ENCODE measurements at regions not wholly inside any gene's neighbourhood (a gene's known extent, or its start where the extent isn't known, plus 50 kb on each side); places are given as distances from the start of the nearest gene placed in this dataset.

DNA sequence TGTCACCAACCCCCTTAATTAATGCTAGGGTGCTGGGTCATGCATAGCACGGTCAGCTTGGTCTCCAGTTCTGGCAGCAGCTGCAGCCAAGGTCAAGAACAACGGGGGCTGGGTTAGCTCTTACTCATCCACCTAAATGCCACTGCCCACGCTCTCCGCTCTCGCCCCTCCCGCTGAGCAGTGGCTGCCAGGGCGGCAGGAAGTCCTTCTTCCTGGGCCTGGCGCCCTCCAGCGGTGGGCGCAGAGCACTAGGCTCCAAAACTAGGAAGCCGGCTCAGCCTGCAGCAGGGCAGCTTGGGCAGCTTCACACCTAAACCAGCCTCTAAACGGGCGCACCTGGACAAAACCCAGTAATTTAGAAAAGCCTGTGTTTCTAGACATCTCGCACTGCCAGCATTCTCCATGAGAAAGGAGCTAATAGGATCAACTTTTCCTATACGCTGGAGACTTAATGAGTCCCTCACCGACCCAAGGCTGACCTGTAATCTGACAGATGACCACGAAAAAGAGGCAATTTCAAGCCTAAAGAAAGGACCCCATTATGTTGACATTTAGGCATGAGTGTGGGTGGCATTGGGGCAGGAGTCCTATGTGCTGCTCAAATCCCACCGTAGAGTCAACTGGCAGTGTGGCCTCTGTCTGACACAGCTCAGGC is 78.4 kb upstream of the LRRN2 start:
- Mint-ChIP-seq H3K9me3 (no peaks in the 10 kb centered on the region), H3K27ac (no peak overlapping the region), H3K4me3 (peak overlapping the region in 5 of 7 donors; percentile 3 to 30 (median 8)), H3K4me1 (peaks cover 2 to 8% (median 7%) of the 10 kb centered on the region in 3 donors), H3K27me3 (peaks cover 33 to 57% of the 10 kb centered on the region in 2 donors), H3K36me3 (no peaks in the 10 kb centered on the region)
- POLR2A ChIA-PET, result no interaction called here
- H3K9me3 ChIP-seq (ENCODE audit: low read length), result no peaks in the 10 kb centered on the region
- peaks cover 9% of the 10 kb centered on the region for H3K4me1 ChIP-seq (ENCODE audit: insufficient read depth, low read length)
- CTCF ChIA-PET, result interaction anchor here (0.8 to 2.2 kb wide), 14 partner anchors 9 to 480 kb away, joined by 3 to 19 read pairs (median 4); no protein-coding TSS in a partner anchor
- no peaks in the 10 kb centered on the region for H3K36me3 ChIP-seq (ENCODE audit: insufficient read depth, low read length)
- H3K4me3 ChIP-seq (ENCODE audit: low read length), result peak overlapping the region; percentile 10
- no peak overlapping the region for H3K27ac ChIP-seq (ENCODE audit: low read depth, low read length)
- peaks cover 6% of the 10 kb centered on the region for H3K27me3 ChIP-seq (ENCODE audit: insufficient read depth, low read length, poor library complexity, severe bottlenecking)
- peak; percentile 14 to 66 (median 51) for DNase-seq

DNA sequence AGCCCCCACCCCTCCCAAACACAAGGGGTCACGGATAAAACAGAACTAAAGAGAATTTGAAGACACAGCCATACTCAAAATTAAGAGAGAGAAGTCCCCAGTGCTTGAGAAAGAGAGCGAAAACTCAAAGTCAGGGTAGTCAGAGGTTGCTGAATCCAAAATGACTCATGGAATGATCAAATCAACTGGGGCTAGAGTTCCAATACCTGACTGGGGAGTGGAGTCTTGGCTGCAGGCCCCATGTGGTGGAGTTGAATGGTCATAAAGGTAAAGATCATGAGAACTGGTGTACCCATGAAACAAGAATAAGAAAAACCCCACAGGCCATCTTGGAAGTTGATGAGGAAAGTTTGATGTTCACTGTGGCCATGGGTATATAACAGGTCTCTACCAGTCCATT is 84.5 kb upstream of the LRRN2 start:
- Mint-ChIP-seq H3K4me1 (no peaks in the 10 kb centered on the region), H3K27me3 (peaks cover 26 to 74% of the 10 kb centered on the region in 2 donors), H3K9me3 (no peaks in the 10 kb centered on the region), H3K4me3 (no peak overlapping the region), H3K36me3 (no peaks in the 10 kb centered on the region), H3K27ac (no peak overlapping the region)
- Histone ChIP-seq H3K4me1 (ENCODE audit: insufficient read depth, low read length) (no peaks in the 10 kb centered on the region), H3K36me3 (ENCODE audit: insufficient read depth, low read length) (no peaks in the 10 kb centered on the region), H3K27ac (ENCODE audit: low read depth, low read length) (no peak overlapping the region), H3K4me3 (ENCODE audit: low read length) (no peak overlapping the region), H3K9me3 (ENCODE audit: low read length) (no peaks in the 10 kb centered on the region), H3K27me3 (ENCODE audit: insufficient read depth, low read length, poor library complexity, severe bottlenecking) (peaks cover 6% of the 10 kb centered on the region)
- DNase-seq, result no peak
- ChIA-PET CTCF (no interaction called here), POLR2A (no interaction called here)

DNA sequence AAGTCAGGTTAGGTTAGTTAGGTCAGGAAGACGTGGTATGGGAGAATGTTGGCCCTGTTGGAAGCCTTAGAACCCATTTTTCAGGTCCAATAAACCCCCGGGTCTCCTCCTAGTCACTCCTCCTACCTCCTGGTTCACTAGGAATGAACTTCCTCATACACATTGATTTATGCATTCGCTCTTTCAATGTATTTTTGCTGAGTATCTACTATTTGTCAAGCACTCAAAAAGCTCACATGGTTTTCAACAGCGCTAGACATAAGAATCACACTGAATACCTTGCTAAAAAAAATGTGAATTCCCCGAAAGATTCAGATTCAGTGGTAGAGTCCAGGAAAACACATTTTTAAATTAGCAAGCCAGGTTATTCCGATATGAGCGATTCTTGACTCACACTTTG is 85.8 kb upstream of the LRRN2 start:
- Histone ChIP-seq H3K36me3 (ENCODE audit: insufficient read depth, low read length) (no peaks in the 10 kb centered on the region), H3K9me3 (ENCODE audit: low read length) (no peaks in the 10 kb centered on the region), H3K27ac (ENCODE audit: low read depth, low read length) (no peak overlapping the region), H3K4me3 (ENCODE audit: low read length) (no peak overlapping the region), H3K4me1 (ENCODE audit: insufficient read depth, low read length) (no peaks in the 10 kb centered on the region), H3K27me3 (ENCODE audit: insufficient read depth, low read length, poor library complexity, severe bottlenecking) (peaks cover 6% of the 10 kb centered on the region)
- ChIA-PET CTCF (interaction anchor here (2.7 kb wide), 1 partner anchor 8 kb away, joined by 6 read pairs; no protein-coding TSS in a partner anchor), POLR2A (no interaction called here)
- Mint-ChIP-seq H3K27ac (no peak overlapping the region), H3K4me1 (no peaks in the 10 kb centered on the region), H3K4me3 (no peak overlapping the region), H3K27me3 (peaks cover 16 to 70% of the 10 kb centered on the region in 2 donors), H3K36me3 (no peaks in the 10 kb centered on the region), H3K9me3 (no peaks in the 10 kb centered on the region)
- no peak for DNase-seq

DNA sequence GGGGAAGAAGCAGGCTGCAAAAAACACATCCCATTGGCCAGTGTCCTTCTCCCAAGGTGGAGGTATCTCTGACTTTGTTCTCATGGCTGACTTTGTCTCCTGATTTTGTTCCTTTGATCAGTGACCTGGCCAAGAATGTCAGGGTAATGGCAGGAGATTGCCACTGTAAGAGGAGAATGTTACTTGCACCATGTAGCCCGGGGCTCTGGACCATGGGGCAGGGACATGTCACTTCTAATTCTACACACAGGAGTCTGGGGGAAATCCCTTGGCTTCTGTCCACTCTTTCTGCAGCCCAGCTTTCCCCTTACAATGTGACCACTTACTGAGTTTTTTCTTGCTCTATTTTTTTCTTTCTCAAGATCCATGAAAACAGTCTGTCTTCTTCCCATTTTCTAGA is 87.7 kb upstream of the LRRN2 start:
- Histone ChIP-seq H3K4me3 (ENCODE audit: low read length) (no peak overlapping the region), H3K9me3 (ENCODE audit: low read length) (no peaks in the 10 kb centered on the region), H3K4me1 (ENCODE audit: insufficient read depth, low read length) (no peaks in the 10 kb centered on the region), H3K27ac (ENCODE audit: low read depth, low read length) (no peak overlapping the region), H3K36me3 (ENCODE audit: insufficient read depth, low read length) (no peaks in the 10 kb centered on the region), H3K27me3 (ENCODE audit: insufficient read depth, low read length, poor library complexity, severe bottlenecking) (peaks cover 1% of the 10 kb centered on the region)
- CTCF ChIA-PET, result interaction anchor here (1.2 to 2.7 kb wide), 2 partner anchors 10 to 33 kb away, joined by 3 to 6 read pairs; no protein-coding TSS in a partner anchor
- POLR2A ChIA-PET, result no interaction called here
- H3K4me3 Mint-ChIP-seq, result no peak overlapping the region
- H3K27me3 Mint-ChIP-seq, result peaks cover 10 to 56% of the 10 kb centered on the region in 2 donors
- DNase-seq, result no peak
- no peaks in the 10 kb centered on the region for H3K9me3 Mint-ChIP-seq
- H3K4me1 Mint-ChIP-seq, result no peaks in the 10 kb centered on the region
- H3K36me3 Mint-ChIP-seq, result no peaks in the 10 kb centered on the region
- H3K27ac Mint-ChIP-seq, result no peak overlapping the region

DNA sequence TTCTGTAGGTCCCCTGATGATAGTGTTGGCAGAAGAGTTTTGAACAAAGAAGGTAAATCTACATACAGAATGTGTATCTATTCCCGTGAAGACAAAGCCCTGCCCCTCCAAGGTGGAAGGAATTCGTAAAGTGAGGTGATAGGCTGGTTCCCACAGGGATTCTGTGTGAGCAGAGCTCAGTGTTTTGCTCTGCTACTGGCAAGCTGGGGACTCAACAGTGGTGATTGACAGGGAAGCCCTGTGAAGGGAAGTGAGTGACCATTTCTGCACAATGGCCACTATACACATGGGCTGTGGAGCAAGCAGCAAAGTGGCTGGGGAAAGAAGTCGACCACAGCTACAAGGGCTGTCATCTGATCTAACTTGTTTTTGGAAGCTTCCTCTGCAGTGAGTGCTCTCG is 90.0 kb upstream of the LRRN2 start:
- no peaks in the 10 kb centered on the region for H3K9me3 Mint-ChIP-seq
- Histone ChIP-seq H3K36me3 (ENCODE audit: insufficient read depth, low read length) (no peaks in the 10 kb centered on the region), H3K9me3 (ENCODE audit: low read length) (no peaks in the 10 kb centered on the region), H3K27me3 (ENCODE audit: insufficient read depth, low read length, poor library complexity, severe bottlenecking) (no peaks in the 10 kb centered on the region), H3K4me3 (ENCODE audit: low read length) (no peak overlapping the region), H3K4me1 (ENCODE audit: insufficient read depth, low read length) (no peaks in the 10 kb centered on the region), H3K27ac (ENCODE audit: low read depth, low read length) (no peak overlapping the region)
- no peak for DNase-seq
- ChIA-PET POLR2A (no interaction called here), CTCF (interaction anchor here (1.7 kb wide), 1 partner anchor 31 kb away, joined by 4 read pairs; no protein-coding TSS in a partner anchor)
- no peak overlapping the region for H3K27ac Mint-ChIP-seq
- peaks cover 6 to 46% of the 10 kb centered on the region in 2 donors for H3K27me3 Mint-ChIP-seq
- no peaks in the 10 kb centered on the region for H3K4me1 Mint-ChIP-seq
- H3K4me3 Mint-ChIP-seq, result no peak overlapping the region
- no peaks in the 10 kb centered on the region for H3K36me3 Mint-ChIP-seq

DNA sequence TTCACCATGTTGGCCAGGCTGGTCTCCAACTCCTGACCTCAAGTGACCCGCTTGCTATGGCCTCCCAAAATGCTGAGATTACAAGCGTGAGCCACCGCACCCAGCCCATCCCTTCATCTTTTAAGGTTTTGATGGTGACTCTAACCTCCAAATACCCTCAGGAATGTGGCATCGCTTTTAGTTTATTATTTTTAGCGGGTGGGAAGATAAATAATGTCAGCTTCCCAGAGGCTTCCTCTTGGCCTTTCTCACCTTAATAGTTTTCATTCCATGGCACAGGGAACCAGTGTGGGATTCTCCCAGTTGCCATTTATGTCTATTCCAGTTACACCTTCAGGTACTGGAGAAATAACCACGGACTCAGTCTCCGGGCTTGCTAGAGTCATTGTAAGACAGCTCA is 92.1 kb upstream of the LRRN2 start:
- H3K27me3 Mint-ChIP-seq, result peaks cover 0 to 46% of the 10 kb centered on the region in 2 donors

DNA sequence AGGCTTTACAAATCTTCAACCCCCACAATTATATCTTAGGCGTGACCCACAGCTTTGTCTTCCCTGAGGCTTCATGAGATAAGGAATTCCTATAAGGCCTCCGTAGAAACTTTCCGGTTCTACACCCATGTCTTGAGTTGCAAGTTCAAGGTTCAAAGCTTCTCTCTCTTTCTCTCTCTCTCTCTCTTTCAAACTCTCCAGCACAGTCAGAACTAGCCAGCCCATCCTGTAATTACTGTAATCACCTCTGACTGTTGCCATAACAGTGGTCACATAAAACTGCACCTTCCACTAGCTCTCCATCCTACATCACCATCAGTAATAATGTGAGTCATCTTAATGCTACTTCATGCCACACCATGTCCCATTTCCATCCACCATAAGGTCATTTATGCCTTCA is 90.0 kb upstream of the NFASC start:
- H3K27ac Mint-ChIP-seq, result no peak overlapping the region

More for the DNA sequence above, 92.1 kb upstream of the LRRN2 start:
- no peak overlapping the region for H3K4me3 Mint-ChIP-seq
- Histone ChIP-seq H3K36me3 (ENCODE audit: insufficient read depth, low read length) (no peaks in the 10 kb centered on the region), H3K27ac (ENCODE audit: low read depth, low read length) (no peak overlapping the region), H3K27me3 (ENCODE audit: insufficient read depth, low read length, poor library complexity, severe bottlenecking) (no peaks in the 10 kb centered on the region), H3K4me1 (ENCODE audit: insufficient read depth, low read length) (no peaks in the 10 kb centered on the region), H3K9me3 (ENCODE audit: low read length) (no peaks in the 10 kb centered on the region), H3K4me3 (ENCODE audit: low read length) (no peak overlapping the region)
- no peaks in the 10 kb centered on the region for H3K9me3 Mint-ChIP-seq
- H3K4me1 Mint-ChIP-seq, result no peaks in the 10 kb centered on the region
- POLR2A ChIA-PET, result no interaction called here
- H3K27ac Mint-ChIP-seq, result no peak overlapping the region
- H3K36me3 Mint-ChIP-seq, result no peaks in the 10 kb centered on the region
- CTCF ChIA-PET, result interaction anchor here (1.3 kb wide), 1 partner anchor 29 kb away, joined by 4 read pairs; no protein-coding TSS in a partner anchor
- no peak for DNase-seq

DNA sequence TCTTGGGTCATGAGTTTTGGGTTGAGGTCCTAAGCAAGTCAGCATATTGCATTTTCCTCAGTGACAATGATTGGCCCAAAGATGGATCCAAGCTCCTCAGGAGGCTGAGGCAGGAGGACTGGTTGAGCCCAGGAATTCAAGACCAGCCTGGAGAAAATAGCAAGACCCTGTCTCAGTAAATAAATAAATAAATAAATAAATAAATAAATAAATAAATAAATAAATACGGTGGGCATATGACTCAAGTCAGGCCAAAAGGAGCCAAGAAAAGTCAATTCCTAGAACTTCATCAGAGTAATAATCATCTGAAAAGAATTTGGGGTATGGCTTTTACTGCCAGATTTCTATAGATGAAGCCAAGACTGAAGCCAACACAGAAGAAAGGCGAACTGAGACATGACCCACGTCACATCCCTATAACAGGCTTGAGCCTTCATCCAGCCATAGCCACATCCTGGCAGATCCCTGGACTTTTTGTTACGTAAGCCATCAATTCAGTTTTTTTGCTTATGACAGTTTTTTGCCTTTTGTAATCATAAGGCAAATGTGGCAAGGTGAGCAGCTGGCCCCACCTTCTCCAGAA is 88.5 kb upstream of the NFASC start:
- no peaks in the 10 kb centered on the region for H3K4me1 ChIP-seq (ENCODE audit: insufficient read depth, low read length)
- no peak for DNase-seq
- Mint-ChIP-seq H3K27ac (no peak overlapping the region), H3K4me1 (no peaks in the 10 kb centered on the region), H3K9me3 (peaks cover 0 to 4% (median 0%) of the 10 kb centered on the region in 5 donors), H3K36me3 (no peaks in the 10 kb centered on the region), H3K27me3 (peaks cover 9 to 40% of the 10 kb centered on the region in 2 donors), H3K4me3 (no peak overlapping the region)
- no peaks in the 10 kb centered on the region for H3K9me3 ChIP-seq (ENCODE audit: low read length)
- no peaks in the 10 kb centered on the region for H3K27me3 ChIP-seq (ENCODE audit: insufficient read depth, low read length, poor library complexity, severe bottlenecking)
- no peak overlapping the region for H3K4me3 ChIP-seq (ENCODE audit: low read length)
- no peak overlapping the region for H3K27ac ChIP-seq (ENCODE audit: low read depth, low read length)
- H3K36me3 ChIP-seq (ENCODE audit: insufficient read depth, low read length), result no peaks in the 10 kb centered on the region
- POLR2A ChIA-PET, result no interaction called here
- CTCF ChIA-PET, result interaction anchor here (1.4 kb wide), 1 partner anchor 25 kb away, joined by 4 read pairs; no protein-coding TSS in a partner anchor

More for the DNA sequence above, 90.0 kb upstream of the NFASC start:
- H3K27ac ChIP-seq (ENCODE audit: low read depth, low read length), result no peak overlapping the region
- no peaks in the 10 kb centered on the region for H3K4me1 ChIP-seq (ENCODE audit: insufficient read depth, low read length)
- H3K9me3 ChIP-seq (ENCODE audit: low read length), result no peaks in the 10 kb centered on the region
- CTCF ChIA-PET, result no interaction called here
- no peak overlapping the region for H3K4me3 ChIP-seq (ENCODE audit: low read length)
- no peak overlapping the region for H3K4me3 Mint-ChIP-seq
- no peaks in the 10 kb centered on the region for H3K36me3 ChIP-seq (ENCODE audit: insufficient read depth, low read length)
- POLR2A ChIA-PET, result no interaction called here
- no peaks in the 10 kb centered on the region for H3K9me3 Mint-ChIP-seq
- no peaks in the 10 kb centered on the region for H3K4me1 Mint-ChIP-seq
- DNase-seq, result no peak
- H3K27me3 Mint-ChIP-seq, result peaks cover 3 to 30% of the 10 kb centered on the region in 2 donors
- H3K36me3 Mint-ChIP-seq, result no peaks in the 10 kb centered on the region
- H3K27me3 ChIP-seq (ENCODE audit: insufficient read depth, low read length, poor library complexity, severe bottlenecking), result no peaks in the 10 kb centered on the region
